Ammon's horn (tissue), 1 donor: ENCODE measurements at regions not wholly inside any gene's neighbourhood (a gene's known extent, or its start where the extent isn't known, plus 50 kb on each side); places are given as distances from the start of the nearest gene placed in this dataset.
"Not testable (repeated sequence)": the region's sequence is repeated elsewhere in the genome, so short reads cannot be mapped to it uniquely, and the experiment has no call there.

Source experiments
- DNase-seq: peaks from one replicate; pipeline ENCODE4 v3.0.0-alpha.2; 2016; ENCODE audit warnings: low spot score

DNA sequence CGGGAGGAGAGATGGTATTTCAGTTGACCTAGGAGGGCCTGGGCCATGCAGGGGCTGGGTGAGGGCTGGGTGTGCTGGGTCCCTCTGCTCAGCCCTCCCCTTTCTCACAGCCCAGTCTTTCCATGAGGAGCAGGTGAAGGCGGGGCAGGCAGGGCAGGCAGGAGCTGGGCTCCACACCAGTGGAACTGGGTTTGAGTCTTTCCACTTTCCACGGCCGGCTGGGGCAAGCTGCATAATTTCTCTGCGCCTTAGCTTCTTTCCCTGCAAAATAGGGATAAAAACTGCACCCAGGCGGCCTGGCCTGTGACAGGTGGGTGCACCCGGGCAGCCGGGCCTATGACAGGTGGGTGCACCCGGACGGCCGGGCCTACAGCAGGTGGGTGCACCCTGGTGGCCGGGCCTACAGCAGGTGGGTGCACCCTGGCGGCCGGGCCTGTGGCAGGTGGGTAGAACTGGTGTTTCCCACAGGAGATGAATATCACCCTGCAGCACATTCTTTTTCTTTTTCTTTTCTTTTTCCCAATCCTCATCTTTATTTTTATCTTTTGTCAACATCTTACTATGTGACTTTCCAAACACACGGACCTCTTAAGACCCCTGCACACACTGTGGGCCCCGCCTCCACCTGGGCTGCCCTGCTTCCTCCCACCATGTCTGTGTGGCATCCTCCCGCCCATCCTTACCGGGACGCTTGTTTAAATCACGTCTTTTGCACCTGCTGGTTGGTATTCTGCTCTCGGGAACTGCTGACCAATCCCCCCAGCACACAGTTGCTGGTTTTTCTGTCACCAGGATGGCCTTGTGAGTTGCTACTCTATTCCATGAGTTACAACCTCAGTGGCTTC, 111.3 kb downstream of the NPIPB11 start:
- not testable (repeated sequence) for DNase-seq

DNA sequence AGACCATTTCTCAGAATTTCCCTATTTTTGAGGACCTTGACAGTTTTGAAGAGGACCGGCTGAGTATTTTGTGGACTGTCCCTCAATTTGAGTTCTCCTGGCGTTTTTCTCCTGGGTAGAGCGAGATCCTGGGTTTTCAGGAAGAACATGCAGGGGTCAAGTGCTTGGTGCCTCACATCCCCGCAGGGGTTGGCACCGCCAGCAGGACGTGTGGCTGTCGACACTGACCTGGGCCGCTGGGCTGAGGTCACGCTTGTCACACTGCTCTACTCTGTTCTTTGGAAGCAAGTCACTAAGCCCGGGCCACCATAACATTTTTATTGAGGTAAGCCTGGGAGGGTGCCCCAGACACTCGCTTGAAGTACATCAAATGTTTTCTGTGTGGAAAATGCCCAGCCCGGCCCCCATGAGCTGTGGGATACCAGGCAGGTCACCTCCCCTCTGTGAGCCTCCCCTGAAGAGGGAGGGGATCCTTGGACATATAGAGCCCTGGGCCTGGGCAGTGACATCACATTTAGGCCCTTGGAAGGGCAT, 112.0 kb downstream of the NPIPB11 start:
- DNase-seq, result not testable (repeated sequence)

DNA sequence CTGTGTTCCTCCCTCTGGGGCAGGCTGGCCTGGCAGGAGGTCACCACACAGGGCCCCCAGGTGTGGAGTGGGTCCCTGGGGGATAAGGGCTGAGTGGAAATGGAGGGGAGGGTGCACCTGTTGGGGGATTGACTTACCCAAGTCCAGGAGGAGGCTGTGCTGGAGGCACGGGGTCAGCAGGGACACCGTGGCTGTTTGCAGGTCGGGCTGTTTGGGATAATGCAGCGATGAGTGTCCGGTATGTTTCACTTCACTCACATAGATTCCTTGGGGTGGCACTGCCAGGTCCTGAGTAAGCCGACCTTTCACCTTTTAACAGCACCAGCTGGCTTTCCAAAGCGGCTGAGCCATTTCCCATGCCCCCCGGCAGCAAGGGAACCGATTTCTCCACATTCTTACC, 113.0 kb downstream of the NPIPB11 start:
- not testable (repeated sequence) for DNase-seq

DNA sequence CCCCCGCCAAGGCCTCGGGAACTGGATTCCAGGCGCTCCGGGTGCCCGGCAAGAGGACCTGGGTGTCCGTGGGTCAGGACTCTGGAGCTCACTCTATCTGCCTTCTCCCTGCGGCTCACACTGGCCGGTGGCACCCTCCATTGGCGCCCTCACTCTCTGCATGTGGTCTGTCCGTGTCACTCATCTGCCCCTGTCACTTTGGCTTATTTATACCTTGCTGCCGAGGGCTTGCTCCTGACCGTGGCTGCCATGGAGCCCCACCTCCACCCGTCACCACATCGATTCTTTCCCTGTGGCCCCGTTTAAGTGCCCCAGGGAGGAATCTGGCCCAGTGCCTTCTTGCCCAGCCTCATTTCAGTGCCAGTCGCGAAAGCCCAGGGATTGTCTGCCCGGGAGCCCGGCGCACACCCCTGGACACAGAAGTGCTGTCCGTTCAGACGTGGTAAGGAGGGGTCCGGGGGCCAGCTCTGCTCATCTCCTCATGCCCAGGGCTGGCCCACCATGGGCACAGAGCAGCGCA, 113.5 kb downstream of the NPIPB11 start:
- DNase-seq, result not testable (repeated sequence)

- not testable (repeated sequence) for DNase-seq
Observed at GRCh38 chr16:29291329-29292271, 114.9 kb downstream of the NPIPB11 start.

DNA sequence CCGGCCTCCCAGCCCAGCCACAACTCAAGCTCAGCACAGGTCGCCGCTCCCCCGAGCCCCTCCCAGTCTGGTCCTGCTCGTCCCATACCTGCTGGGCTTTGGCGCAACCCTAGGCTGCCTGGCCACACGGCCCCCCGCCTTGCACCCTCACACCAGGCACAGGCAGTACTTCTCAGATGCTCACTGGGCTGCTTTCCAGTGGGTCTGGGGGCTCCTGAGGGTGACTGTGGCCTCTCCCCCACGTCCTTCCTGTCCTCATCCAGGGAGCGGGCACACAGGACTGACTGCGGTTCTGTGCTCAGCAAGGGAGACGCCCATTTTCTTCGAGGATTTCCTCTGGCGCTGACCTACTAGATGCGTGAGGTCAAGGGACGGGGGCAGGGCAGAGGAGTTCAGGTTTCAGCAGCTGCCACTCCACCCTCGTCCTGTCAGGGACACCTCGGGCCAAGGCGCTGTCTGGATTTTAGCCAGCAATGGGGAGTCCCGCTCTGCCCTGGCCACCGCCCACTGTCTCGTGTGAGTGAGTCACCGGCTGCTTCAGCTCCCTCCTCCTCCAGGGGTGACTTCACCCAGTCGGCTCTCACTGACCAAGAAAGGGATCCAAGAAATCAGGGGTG, 115.8 kb downstream of the NPIPB11 start:
- DNase-seq, result peak; percentile 49

DNA sequence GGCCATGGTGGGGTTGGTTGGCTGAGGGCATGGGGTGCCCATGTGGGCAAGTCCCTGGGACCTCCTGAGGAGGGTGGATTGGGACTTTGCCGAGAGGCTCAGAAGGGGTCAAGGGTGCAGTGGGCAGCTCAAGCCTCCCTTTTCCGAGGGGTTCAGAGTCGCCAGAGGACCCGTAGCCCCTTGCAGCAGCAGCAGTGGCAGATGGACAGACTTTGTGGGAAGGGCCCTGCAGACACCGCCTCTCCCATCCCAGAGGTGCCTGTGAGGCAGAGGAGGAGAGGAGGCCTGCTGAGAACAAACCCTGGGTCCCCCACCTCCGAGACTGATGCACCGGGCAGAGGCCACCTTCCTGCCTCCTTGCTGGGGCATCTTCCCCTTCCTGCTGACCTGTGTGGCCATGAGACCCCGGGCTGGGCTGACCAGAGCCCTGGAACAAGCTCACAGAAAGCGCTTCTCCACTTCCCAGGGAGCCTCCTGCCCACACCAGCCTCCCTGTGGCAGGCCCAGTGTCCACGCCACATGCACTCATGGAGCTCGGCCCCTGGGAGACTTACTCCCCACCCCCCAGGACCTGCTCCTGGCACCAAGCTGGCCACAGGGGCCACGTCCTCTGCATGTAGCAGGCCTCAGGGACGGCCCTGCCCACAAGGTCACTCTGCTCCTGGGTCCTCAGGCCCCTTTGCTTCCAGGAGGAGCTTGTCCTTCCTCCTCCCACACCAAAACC, 116.8 kb downstream of the NPIPB11 start:
- not testable (repeated sequence) for DNase-seq

DNA sequence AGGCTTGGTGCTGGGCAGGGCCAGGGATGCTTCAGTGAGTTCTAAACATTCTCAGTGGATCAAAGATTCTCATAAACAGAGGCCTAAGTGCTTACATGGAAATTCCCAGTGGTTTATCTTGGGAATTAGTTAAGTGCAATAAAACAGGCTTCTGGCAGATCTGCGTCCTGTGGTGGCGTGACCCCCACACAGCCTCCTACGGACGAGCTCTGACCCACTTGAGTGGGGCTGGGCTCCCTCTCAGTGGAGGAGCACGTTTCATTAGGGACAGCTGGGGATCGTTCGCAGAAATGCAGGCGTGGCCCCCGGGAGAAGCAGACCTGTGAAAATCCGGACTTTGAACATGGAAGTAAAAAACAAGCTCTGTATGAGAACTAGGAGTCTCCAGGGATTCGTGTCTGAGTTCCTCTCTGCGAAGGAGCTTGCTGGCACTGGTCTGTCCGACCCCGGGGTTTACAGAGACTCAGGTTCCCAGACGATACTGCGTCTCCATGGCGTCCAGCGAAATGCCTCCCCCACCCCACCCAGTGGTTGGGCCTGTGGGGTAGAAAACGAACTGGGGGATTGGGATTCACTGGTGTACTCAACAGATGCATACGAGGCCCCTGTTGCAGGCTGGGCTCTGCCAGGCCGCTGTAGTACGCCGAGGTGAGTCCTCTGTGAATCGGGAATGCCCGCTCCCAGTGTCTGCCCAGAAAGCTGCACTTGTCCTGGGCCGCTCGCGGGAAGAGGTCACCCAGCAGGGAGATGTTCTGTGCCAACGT, 117.6 kb downstream of the NPIPB11 start:
- not testable (repeated sequence) for DNase-seq

- DNase-seq, result not testable (repeated sequence)
Observed at GRCh38 chr16:29287871-29288535, 118.5 kb downstream of the NPIPB11 start.

- DNase-seq, result not testable (repeated sequence)
Observed at GRCh38 chr16:29287246-29287645, 119.3 kb downstream of the NPIPB11 start.

DNA sequence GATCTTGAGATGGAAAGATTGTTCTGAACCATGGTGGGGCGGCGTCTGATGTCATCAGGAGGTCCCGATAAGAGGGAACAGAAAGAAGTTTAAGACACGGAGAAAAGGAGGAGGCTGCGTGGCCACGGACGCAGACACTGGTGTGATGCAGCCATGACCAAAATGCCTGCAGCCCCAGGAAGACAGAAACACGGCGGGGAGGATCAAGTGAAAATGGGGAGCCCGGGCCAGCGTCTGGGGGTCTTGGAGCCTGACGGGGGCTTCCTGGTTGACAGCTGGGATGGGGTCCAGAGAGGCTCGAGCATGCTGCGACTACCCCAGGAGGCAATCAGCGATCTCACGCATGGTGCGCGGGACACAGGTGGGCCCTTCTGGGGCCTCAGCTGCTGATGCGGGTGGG, 119.7 kb downstream of the NPIPB11 start:
- not testable (repeated sequence) for DNase-seq

- DNase-seq, result not testable (repeated sequence)
Observed at GRCh38 chr16:29286161-29286560, 120.3 kb downstream of the NPIPB11 start.

DNA sequence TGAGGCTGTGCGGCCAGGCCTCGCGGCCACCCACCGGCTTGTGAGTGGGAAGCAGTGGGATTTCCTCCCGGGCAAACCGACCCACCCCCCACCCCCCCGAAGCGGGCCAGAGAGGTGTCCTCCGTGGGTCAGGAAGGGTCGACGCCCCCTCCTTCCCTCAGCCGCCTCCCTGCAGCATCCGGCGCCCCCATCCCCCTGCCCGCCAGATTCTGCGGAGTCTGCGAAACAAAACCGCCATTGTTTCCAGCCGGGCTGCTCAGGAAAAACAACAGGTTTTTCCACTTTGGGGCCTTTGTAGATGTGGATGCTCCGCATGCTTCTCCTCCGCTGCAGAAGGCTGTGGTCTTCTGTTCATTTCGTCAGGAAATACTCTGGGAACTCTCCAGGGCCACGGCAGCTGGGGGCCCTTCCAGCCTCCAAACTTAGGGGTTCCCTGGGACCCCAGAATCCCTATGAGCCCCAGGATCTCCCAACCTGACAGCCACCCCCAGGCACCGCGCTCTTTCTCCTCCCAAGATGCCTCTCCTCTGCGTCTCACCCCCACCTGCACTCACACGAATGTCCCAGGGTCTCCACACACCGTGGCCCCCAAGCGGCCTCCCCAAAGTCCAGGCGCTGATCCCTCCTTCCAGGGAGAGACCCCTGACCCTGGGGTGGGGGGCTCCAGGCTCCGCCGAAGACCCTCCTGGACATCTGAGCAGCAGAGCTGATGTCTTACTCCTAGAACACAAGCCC, 121.2 kb downstream of the NPIPB11 start:
- DNase-seq, result peak; percentile 27

DNA sequence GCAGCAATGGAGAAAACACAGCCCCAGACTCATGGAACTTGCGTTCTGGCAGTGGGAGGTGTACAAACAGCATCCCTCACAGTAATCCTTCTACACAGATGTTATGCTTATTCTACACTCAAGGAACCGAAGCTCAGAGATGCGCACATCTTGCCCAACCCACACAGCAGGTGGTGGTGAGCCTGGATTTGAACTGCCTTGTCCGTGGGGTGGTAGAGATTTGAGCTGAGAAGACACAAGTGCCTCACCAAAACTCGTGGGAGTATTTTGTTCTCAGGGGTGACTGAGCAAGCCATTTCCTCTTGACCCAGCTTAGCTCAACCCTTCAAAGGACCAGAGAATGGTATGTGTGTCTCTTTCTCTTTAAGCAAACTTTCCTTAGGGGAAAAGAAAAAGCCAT, 121.8 kb downstream of the NPIPB11 start:
- not testable (repeated sequence) for DNase-seq

DNA sequence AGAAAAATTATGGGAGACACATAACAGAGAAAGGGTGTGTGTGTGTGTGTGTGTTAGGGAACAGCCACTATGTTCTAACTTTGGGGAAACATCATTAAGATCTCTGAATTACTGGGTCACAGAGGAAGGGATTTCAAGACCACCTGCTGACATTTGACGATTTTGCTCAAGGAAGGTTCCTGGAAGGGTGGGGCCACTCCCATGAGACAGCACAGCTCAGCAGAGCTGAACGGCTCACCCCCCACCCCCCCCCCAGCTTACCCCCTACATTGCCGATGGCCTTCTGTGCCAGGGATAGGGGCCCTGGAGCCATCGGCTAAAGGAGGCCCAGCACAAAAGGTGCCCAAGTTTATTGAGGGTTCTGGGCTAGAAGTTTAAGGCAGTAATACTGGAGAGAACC, 122.4 kb downstream of the NPIPB11 start:
- not testable (repeated sequence) for DNase-seq

GRCh38 chr16:29278097-29278871, 128.2 kb downstream of the NPIPB11 start:
- DNase-seq, result not testable (repeated sequence)

- DNase-seq, result not testable (repeated sequence)
Observed at GRCh38 chr16:29276446-29276845, 130.1 kb downstream of the NPIPB11 start.
